H9 (cell line): ENCODE measurements at regions not wholly inside any gene's neighbourhood (a gene's known extent, or its start where the extent isn't known, plus 50 kb on each side); places are given as distances from the start of the nearest gene placed in this dataset.

Source experiments
- DNase-seq: peaks from one replicate; pipeline ENCODE4 v3.0.0-alpha.2; 2017
- H2AFZ ChIP-seq: one replicate; pipeline ENCODE4 v1.6.1; 2013; ENCODE audit warnings: mild to moderate bottlenecking, low read length, control low read depth, moderate library complexity
- H2AK5ac ChIP-seq: 2 replicates; pipeline ENCODE4 v1.6.1; 2013; ENCODE audit warnings: low read length, control low read depth, mixed read lengths; ENCODE audit not compliant: insufficient read length
- H2BK120ac ChIP-seq: one replicate; pipeline ENCODE4 v1.6.1; 2013; ENCODE audit warnings: low read depth, mild to moderate bottlenecking, low read length, control low read depth, inconsistent platforms; ENCODE audit not compliant: poor library complexity, severe bottlenecking
- H2BK12ac ChIP-seq: 2 replicates; pipeline ENCODE4 v1.6.1; 2013; ENCODE audit warnings: low read length, control low read depth, mixed read lengths, low read depth; ENCODE audit not compliant: insufficient read length
- H2BK15ac ChIP-seq: 2 replicates; pipeline ENCODE4 v1.6.1; 2013; ENCODE audit warnings: low read depth, low read length, control low read depth
- H2BK20ac ChIP-seq: one replicate; pipeline ENCODE4 v1.6.1; 2013; ENCODE audit warnings: low read depth, mild to moderate bottlenecking, low read length, control low read depth, inconsistent platforms; ENCODE audit not compliant: poor library complexity, severe bottlenecking
- H2BK5ac ChIP-seq: 2 replicates; pipeline ENCODE4 v1.6.1; 2013; ENCODE audit warnings: low read length, control low read depth, mixed read lengths; ENCODE audit not compliant: insufficient read length
- H3K14ac ChIP-seq: 2 replicates; pipeline ENCODE4 v1.6.1; 2013; ENCODE audit warnings: low read length, control low read depth; ENCODE audit not compliant: insufficient read depth
- H3K18ac ChIP-seq: 2 replicates; pipeline ENCODE4 v1.6.1; 2013; ENCODE audit warnings: low read depth, mild to moderate bottlenecking, mixed read lengths, low read length, control low read depth; ENCODE audit not compliant: insufficient read length
- H3K23ac ChIP-seq: 2 replicates; pipeline ENCODE4 v1.6.1; 2013; ENCODE audit warnings: low read length, control low read depth, mixed read lengths, low read depth; ENCODE audit not compliant: insufficient read length
- H3K23me2 ChIP-seq: 2 replicates; pipeline ENCODE4 v1.6.1; 2013; ENCODE audit warnings: low read depth, mild to moderate bottlenecking, mixed read lengths, low read length, control low read depth; ENCODE audit not compliant: insufficient read length, poor library complexity, severe bottlenecking
- H3K27ac ChIP-seq: 2 replicates; pipeline ENCODE4 v1.5.1; 2013; ENCODE audit warnings: low read length, control low read depth, mixed read lengths, low read depth; ENCODE audit not compliant: insufficient read length
- H3K27me3 ChIP-seq: 2 replicates; pipeline ENCODE4 v1.6.1; 2013; ENCODE audit warnings: low read length, control low read depth, inconsistent platforms; ENCODE audit not compliant: insufficient read depth
- H3K4ac ChIP-seq: 2 replicates; pipeline ENCODE4 v1.6.1; 2013; ENCODE audit warnings: low read depth, mild to moderate bottlenecking, control low read depth, inconsistent platforms, low read length, moderate library complexity
- H3K4me1 ChIP-seq: 2 replicates; pipeline ENCODE4 v1.6.1; 2013; ENCODE audit warnings: low read length, control low read depth, inconsistent platforms; ENCODE audit not compliant: insufficient read depth
- H3K4me2 ChIP-seq: 2 replicates; pipeline ENCODE4 v1.6.1; 2013; ENCODE audit warnings: low read length, control low read depth, mixed read lengths; ENCODE audit not compliant: insufficient read length, insufficient read depth
- H3K56ac ChIP-seq: 2 replicates; pipeline ENCODE4 v1.6.1; 2013; ENCODE audit warnings: low read depth, mild to moderate bottlenecking, mixed read lengths, low read length, control low read depth; ENCODE audit not compliant: insufficient read length
- H3K79me1 ChIP-seq: 2 replicates; pipeline ENCODE4 v1.6.1; 2013; ENCODE audit warnings: low read depth, mild to moderate bottlenecking, moderate library complexity, low read length, control low read depth, inconsistent platforms; ENCODE audit not compliant: insufficient read depth, poor library complexity, severe bottlenecking
- H3K79me2 ChIP-seq: 2 replicates; pipeline ENCODE4 v1.6.1; 2013; ENCODE audit warnings: low read length, control low read depth, inconsistent platforms; ENCODE audit not compliant: insufficient read depth
- H3K9ac ChIP-seq: 2 replicates; pipeline ENCODE4 v1.6.1; 2013; ENCODE audit warnings: low read length, control low read depth, mixed read lengths; ENCODE audit not compliant: insufficient read length; ENCODE audit errors: extremely low read depth
- H3K9me3 ChIP-seq: one replicate; pipeline ENCODE4 v1.6.1; 2013; ENCODE audit warnings: low read depth, low read length, inconsistent platforms; ENCODE audit not compliant: control insufficient read depth
- H3T11ph ChIP-seq: one replicate; pipeline ENCODE4 v1.6.1; 2013; ENCODE audit warnings: mild to moderate bottlenecking, low read length, control low read depth, inconsistent platforms
- H4K20me1 ChIP-seq: one replicate; pipeline ENCODE4 v1.6.1; 2013; ENCODE audit not compliant: control insufficient read depth, insufficient read length, insufficient read depth
- H4K5ac ChIP-seq: 2 replicates; pipeline ENCODE4 v1.6.1; 2013; ENCODE audit warnings: low read depth, mild to moderate bottlenecking, mixed read lengths, low read length, control low read depth; ENCODE audit not compliant: insufficient read length
- H4K8ac ChIP-seq: replicated peaks from 2 replicates; pipeline ENCODE4 v1.6.1; 2013; ENCODE audit warnings: low read length, control low read depth, mixed read lengths, low read depth; ENCODE audit not compliant: insufficient read length
- H4K91ac ChIP-seq: 2 replicates; pipeline ENCODE4 v1.6.1; 2013; ENCODE audit warnings: low read depth, mild to moderate bottlenecking, moderate library complexity, mixed read lengths, low read length, control low read depth; ENCODE audit not compliant: insufficient read length
- H3K27ac Mint-ChIP-seq, 3 experiments: 2 replicates in 2 of 3; 3 replicates in 1 of 3; pipeline ENCODE4 v1.8.0; 2020 to 2021; ENCODE audit warnings: mixed read lengths in 3 of 3, mild to moderate bottlenecking in 1 of 3, moderate library complexity in 1 of 3
- H3K27me3 Mint-ChIP-seq: 2 replicates; pipeline ENCODE4 v1.8.0; 2021; ENCODE audit warnings: low read depth, mild to moderate bottlenecking, moderate library complexity, mixed read lengths
- H3K36me3 Mint-ChIP-seq, 3 experiments: 2 replicates in 2 of 3; 3 replicates in 1 of 3; pipeline ENCODE4 v1.8.0; 2020 to 2021; ENCODE audit warnings: low read depth in 3 of 3, mixed read lengths in 3 of 3; ENCODE audit not compliant: insufficient read depth in 1 of 3
- H3K4me1 Mint-ChIP-seq, 2 experiments: 2 replicates each; pipeline ENCODE4 v1.8.0; 2020; ENCODE audit warnings: mixed read lengths in 2 of 2
- H3K4me3 Mint-ChIP-seq, 2 experiments: 2 replicates in 1 of 2; 3 replicates in 1 of 2; pipeline ENCODE4 v1.8.0; 2020 to 2021; ENCODE audit warnings: mild to moderate bottlenecking in 2 of 2, mixed read lengths in 2 of 2, moderate library complexity in 1 of 2
- H3K9me3 Mint-ChIP-seq, 2 experiments: 2 replicates in 1 of 2; 3 replicates in 1 of 2; pipeline ENCODE4 v1.8.0; 2020; ENCODE audit warnings: mild to moderate bottlenecking in 2 of 2, mixed read lengths in 2 of 2, moderate library complexity in 1 of 2
- WGBS: extraction: QIAGEN DNeasy Blood & Tissue Kit; methylation state at CpG from one replicate; pipeline ENCODE4 v1.1.7; 2013; ENCODE audit warnings: missing lambda C conversion rate, low lambda C conversion rate, mixed read lengths; ENCODE audit not compliant: insufficient read length; ENCODE audit errors: extremely low coverage; 5-methylcytosine and 5-hydroxymethylcytosine counted together
- TF ChIP-seq, protein P1 (sequence below): fragments of 200-600 bp; sonication (generic); conservative IDR thresholded peaks from 3 replicates; pipeline ENCODE4 v1.8.0; 2021; ENCODE audit warnings: antibody characterized with exemption, mild to moderate bottlenecking

GRCh38 chr5:155278532-155278931 lies 265.0 kb downstream of the KIF4B start:
- no peak overlapping the region for H2BK15ac ChIP-seq
- H3K79me2 ChIP-seq: no peaks in the 10 kb centered on the region
- no peak overlapping the region for H3K27ac ChIP-seq
- H4K91ac ChIP-seq: no peak overlapping the region
- no peak overlapping the region for H3K27ac Mint-ChIP-seq
- no peaks in the 10 kb centered on the region for H3K9me3 ChIP-seq
- H2AK5ac ChIP-seq: no peak overlapping the region
- H2BK5ac ChIP-seq: no peak overlapping the region
- no peak overlapping the region for H4K8ac ChIP-seq
- H3K56ac ChIP-seq: no peak overlapping the region
- no peaks in the 10 kb centered on the region for H3K9me3 Mint-ChIP-seq
- H3K23me2 ChIP-seq: no peaks in the 10 kb centered on the region
- H2BK120ac ChIP-seq: no peak overlapping the region
- no peak for DNase-seq
- no peak overlapping the region for H2BK12ac ChIP-seq
- no peak overlapping the region for H3K4ac ChIP-seq
- H3K79me1 ChIP-seq: no peaks in the 10 kb centered on the region
- TF ChIP-seq, protein P1, sequence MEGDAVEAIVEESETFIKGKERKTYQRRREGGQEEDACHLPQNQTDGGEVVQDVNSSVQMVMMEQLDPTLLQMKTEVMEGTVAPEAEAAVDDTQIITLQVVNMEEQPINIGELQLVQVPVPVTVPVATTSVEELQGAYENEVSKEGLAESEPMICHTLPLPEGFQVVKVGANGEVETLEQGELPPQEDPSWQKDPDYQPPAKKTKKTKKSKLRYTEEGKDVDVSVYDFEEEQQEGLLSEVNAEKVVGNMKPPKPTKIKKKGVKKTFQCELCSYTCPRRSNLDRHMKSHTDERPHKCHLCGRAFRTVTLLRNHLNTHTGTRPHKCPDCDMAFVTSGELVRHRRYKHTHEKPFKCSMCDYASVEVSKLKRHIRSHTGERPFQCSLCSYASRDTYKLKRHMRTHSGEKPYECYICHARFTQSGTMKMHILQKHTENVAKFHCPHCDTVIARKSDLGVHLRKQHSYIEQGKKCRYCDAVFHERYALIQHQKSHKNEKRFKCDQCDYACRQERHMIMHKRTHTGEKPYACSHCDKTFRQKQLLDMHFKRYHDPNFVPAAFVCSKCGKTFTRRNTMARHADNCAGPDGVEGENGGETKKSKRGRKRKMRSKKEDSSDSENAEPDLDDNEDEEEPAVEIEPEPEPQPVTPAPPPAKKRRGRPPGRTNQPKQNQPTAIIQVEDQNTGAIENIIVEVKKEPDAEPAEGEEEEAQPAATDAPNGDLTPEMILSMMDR: no peak
- no peak overlapping the region for H3K14ac ChIP-seq
- no peaks in the 10 kb centered on the region for H3K36me3 Mint-ChIP-seq
- H2AFZ ChIP-seq: no peak overlapping the region
- peaks cover 4% of the 10 kb centered on the region; the same call in 1 of the 2 replicates for H3K4me1 ChIP-seq
- peaks cover 14 to 16% of the 10 kb centered on the region in 2 experiments for H3K4me1 Mint-ChIP-seq
- H3K23ac ChIP-seq: no peak overlapping the region
- no peak overlapping the region for H3K18ac ChIP-seq
- H3K9ac ChIP-seq: no peak overlapping the region
- no peak overlapping the region for H2BK20ac ChIP-seq
- H3K27me3 Mint-ChIP-seq: no peaks in the 10 kb centered on the region
- H3K27me3 ChIP-seq: no peaks in the 10 kb centered on the region
- H4K20me1 ChIP-seq: no peaks in the 10 kb centered on the region
- no peak overlapping the region for H3K4me2 ChIP-seq
- no peak overlapping the region for H3T11ph ChIP-seq
- WGBS: no CpG with 5 or more reads among the region's 4 CpGs
- no peak overlapping the region for H4K5ac ChIP-seq
- no peak overlapping the region for H3K4me3 Mint-ChIP-seq
